ENCODE measurements at regions not wholly inside any gene's neighbourhood (a gene's known extent, or its start where the extent isn't known, plus 50 kb on each side); places are given as distances from the start of the nearest gene placed in this dataset.
A peak's percentile ranks its signal among the peaks of the same experiment; 100 is the strongest.

DNA sequence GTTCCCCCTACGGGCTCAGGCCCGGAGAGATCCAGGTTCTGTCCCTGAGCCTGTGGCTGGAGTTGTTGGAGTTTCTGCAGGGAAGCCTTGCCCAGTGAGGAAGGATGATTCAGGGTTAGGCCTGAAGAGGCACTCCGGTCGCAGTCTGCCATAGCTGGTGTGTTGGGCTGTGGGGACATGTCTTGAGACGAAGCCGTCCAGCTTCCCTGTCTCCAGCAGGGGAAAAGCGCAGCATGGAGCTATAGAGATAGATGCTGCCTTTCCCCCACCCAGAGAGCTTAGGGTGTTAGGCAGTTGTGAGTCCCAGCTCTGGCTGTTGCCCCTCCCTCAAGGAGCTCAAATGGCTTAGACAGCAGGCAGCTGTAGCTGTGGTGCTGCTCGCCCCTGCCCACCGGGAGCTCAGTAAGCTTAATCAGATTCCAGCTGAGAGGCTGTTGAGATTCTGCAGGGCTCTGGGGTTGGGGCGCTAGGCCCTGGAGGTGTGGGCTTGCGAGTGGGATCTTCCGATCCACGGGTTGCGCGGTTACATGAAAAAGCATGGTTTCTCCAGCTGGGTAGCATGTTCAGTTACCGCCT lies 103.9 kb downstream of the PMAIP1 start:
- H3K56ac ChIP-seq (ENCODE audit: low read length), result no peak overlapping the region
- no peaks in the 10 kb centered on the region for H3K27me3 ChIP-seq (ENCODE audit: insufficient read depth, low read length, poor library complexity)
- no peak overlapping the region for H2BK15ac ChIP-seq (replicated peaks; ENCODE audit: low read depth)
- no peak overlapping the region for H3K4me3 ChIP-seq (ENCODE audit: low read length)
- no peaks in the 10 kb centered on the region for H3K79me2 ChIP-seq (ENCODE audit: control insufficient read depth, insufficient read depth, low read length)
- H2BK120ac ChIP-seq (ENCODE audit: low read depth, low read length), result no peak overlapping the region
- H3K27ac ChIP-seq (ENCODE audit: low read depth, low read length), result no peak overlapping the region
- DNase-seq, result no peak
- no peak overlapping the region for H2AK5ac ChIP-seq (ENCODE audit: low read length)
- H3K79me1 ChIP-seq (ENCODE audit: low read length), result no peaks in the 10 kb centered on the region
- no CpG with 5 or more reads among the region's 16 CpGs for whole genome bisulfite sequencing (ENCODE audit: extremely low coverage, insufficient coverage, low lambda C conversion rate)
- H3K36me3 ChIP-seq (ENCODE audit: control insufficient read depth, insufficient read depth, low read length), result no peaks in the 10 kb centered on the region
- H3K4me2 ChIP-seq (ENCODE audit: low read length), result no peak overlapping the region
- no peaks in the 10 kb centered on the region for H3K4me1 ChIP-seq (ENCODE audit: control insufficient read depth, low read depth, low read length)
- H4K8ac ChIP-seq (ENCODE audit: low read depth, low read length), result no peak overlapping the region
- no peak overlapping the region for H4K5ac ChIP-seq (ENCODE audit: low read length)
- no peak overlapping the region for H3K18ac ChIP-seq (ENCODE audit: low read length)
- no peak overlapping the region for H2BK5ac ChIP-seq (ENCODE audit: low read length)
- no peak overlapping the region for H3K23ac ChIP-seq (ENCODE audit: low read length)
- H3K4ac ChIP-seq (ENCODE audit: low read depth, low read length), result no peak overlapping the region
- no peak overlapping the region for H3K9ac ChIP-seq (ENCODE audit: low read length)

DNA sequence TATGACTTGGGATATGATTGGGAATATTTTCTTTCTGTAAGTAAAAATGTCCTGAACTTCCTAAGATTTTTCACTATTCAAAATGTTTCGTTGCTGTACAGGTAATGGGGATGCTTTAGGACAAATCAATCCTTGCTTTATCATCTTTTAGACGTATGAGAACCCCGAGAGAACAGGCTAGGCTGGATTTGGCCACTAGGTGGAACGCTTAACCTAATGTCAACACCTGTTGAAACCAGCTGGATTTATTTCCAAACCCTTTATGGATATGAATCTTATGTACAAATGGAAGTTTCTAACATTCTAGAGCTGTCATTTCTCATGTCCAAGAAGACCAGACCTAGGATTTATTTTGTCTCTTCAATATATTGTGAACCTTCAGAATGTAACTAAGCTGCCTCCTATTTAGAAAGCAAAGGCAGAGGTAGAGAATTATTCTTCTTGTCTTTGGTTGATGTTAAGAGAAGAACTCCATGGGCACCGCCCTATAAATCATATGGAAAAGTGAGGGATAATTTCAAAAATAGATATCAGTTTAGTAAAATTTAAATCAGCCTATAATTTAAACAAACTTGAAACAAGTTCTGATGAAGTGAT lies 96.7 kb downstream of the PMAIP1 start:
- no peak overlapping the region for H3K9ac ChIP-seq (ENCODE audit: low read length)
- H3K79me1 ChIP-seq (ENCODE audit: low read length), result no peaks in the 10 kb centered on the region
- no peak overlapping the region for H3K23ac ChIP-seq (ENCODE audit: low read length)
- no peak overlapping the region for H3K27ac ChIP-seq (ENCODE audit: low read depth, low read length)
- no peak overlapping the region for H4K8ac ChIP-seq (ENCODE audit: low read depth, low read length)
- DNase-seq, result peak; percentile 27
- no peak overlapping the region for H3K18ac ChIP-seq (ENCODE audit: low read length)
- no peak overlapping the region for H3K56ac ChIP-seq (ENCODE audit: low read length)
- H3K79me2 ChIP-seq (ENCODE audit: control insufficient read depth, insufficient read depth, low read length), result no peaks in the 10 kb centered on the region
- no peaks in the 10 kb centered on the region for H3K27me3 ChIP-seq (ENCODE audit: insufficient read depth, low read length, poor library complexity)
- H2AK5ac ChIP-seq (ENCODE audit: low read length), result no peak overlapping the region
- no peak overlapping the region for H2BK120ac ChIP-seq (ENCODE audit: low read depth, low read length)
- WGBS (ENCODE audit: extremely low coverage, insufficient coverage, low lambda C conversion rate), result no CpG with 5 or more reads among the region's 5 CpGs
- no peaks in the 10 kb centered on the region for H3K36me3 ChIP-seq (ENCODE audit: control insufficient read depth, insufficient read depth, low read length)
- H2BK15ac ChIP-seq (replicated peaks; ENCODE audit: low read depth), result no peak overlapping the region
- H3K4me3 ChIP-seq (ENCODE audit: low read length), result no peak overlapping the region
- H3K4ac ChIP-seq (ENCODE audit: low read depth, low read length), result no peak overlapping the region
- no peak overlapping the region for H2BK5ac ChIP-seq (ENCODE audit: low read length)
- H3K4me2 ChIP-seq (ENCODE audit: low read length), result no peak overlapping the region
- no peak overlapping the region for H4K5ac ChIP-seq (ENCODE audit: low read length)
- no peaks in the 10 kb centered on the region for H3K4me1 ChIP-seq (ENCODE audit: control insufficient read depth, low read depth, low read length)

DNA sequence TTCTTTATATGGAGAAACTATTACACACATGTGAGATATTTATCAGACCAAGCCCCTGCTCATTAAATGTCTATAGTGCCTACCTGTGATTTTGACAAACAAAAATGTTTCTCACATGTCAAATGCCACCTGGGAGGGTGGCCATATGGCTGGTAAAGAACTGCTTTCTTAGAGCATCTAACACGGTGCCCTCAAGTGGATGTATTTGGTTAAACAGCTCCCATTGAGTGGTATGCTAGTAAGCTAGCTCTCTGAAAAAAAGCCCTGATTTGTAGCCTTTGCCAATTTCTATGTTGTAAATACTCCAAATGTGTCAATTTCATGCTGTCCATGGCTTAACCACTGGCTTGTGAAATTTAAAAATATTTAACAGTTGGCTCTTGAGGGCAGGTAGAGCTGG lies 94.6 kb downstream of the PMAIP1 start:
- DNase-seq, result peak; percentile 43

DNA sequence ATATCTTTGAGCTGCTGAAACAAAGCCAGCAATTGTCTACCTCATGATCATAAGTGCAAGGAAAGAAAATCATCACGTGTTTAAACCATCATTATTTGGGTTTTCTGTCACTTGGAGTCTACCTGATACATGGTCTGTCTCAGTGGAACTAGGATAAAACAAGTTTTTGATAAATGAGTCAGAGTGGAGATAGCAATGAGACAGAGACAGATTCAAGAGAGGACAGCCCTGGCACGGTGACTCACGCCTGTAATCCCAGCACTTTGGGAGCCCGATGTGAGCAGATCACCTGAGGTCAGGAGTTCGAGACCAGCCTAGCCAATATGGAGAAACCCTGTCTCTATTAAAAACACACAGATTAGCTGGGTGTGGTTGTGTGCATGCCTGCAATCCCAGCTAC lies 93.8 kb downstream of the PMAIP1 start:
- Histone ChIP-seq H2BK120ac (ENCODE audit: low read depth, low read length) (no peak overlapping the region), H3K4me3 (ENCODE audit: low read length) (no peak overlapping the region), H2AK5ac (ENCODE audit: low read length) (no peak overlapping the region), H3K4me2 (ENCODE audit: low read length) (no peak overlapping the region), H3K27me3 (ENCODE audit: insufficient read depth, low read length, poor library complexity) (no peaks in the 10 kb centered on the region), H2BK5ac (ENCODE audit: low read length) (no peak overlapping the region), H3K9ac (ENCODE audit: low read length) (no peak overlapping the region), H2BK15ac (replicated peaks; ENCODE audit: low read depth) (no peak overlapping the region), H3K56ac (ENCODE audit: low read length) (no peak overlapping the region), H4K8ac (ENCODE audit: low read depth, low read length) (no peak overlapping the region), H3K4ac (ENCODE audit: low read depth, low read length) (no peak overlapping the region), H3K79me1 (ENCODE audit: low read length) (no peaks in the 10 kb centered on the region), H3K23ac (ENCODE audit: low read length) (no peak overlapping the region), H3K18ac (ENCODE audit: low read length) (no peak overlapping the region), H3K4me1 (ENCODE audit: control insufficient read depth, low read depth, low read length) (no peaks in the 10 kb centered on the region), H3K79me2 (ENCODE audit: control insufficient read depth, insufficient read depth, low read length) (no peaks in the 10 kb centered on the region), H3K36me3 (ENCODE audit: control insufficient read depth, insufficient read depth, low read length) (no peaks in the 10 kb centered on the region), H4K5ac (ENCODE audit: low read length) (no peak overlapping the region), H3K27ac (ENCODE audit: low read depth, low read length) (no peak overlapping the region)
- DNase-seq, result no peak
- no CpG with 5 or more reads among the region's 5 CpGs for WGBS (ENCODE audit: extremely low coverage, insufficient coverage, low lambda C conversion rate)

More for the DNA sequence above, 94.6 kb downstream of the PMAIP1 start:
- Histone ChIP-seq H3K9ac (ENCODE audit: low read length) (no peak overlapping the region), H2AK5ac (ENCODE audit: low read length) (no peak overlapping the region), H2BK15ac (replicated peaks; ENCODE audit: low read depth) (no peak overlapping the region), H3K27me3 (ENCODE audit: insufficient read depth, low read length, poor library complexity) (no peaks in the 10 kb centered on the region), H4K8ac (ENCODE audit: low read depth, low read length) (no peak overlapping the region), H2BK5ac (ENCODE audit: low read length) (no peak overlapping the region), H3K27ac (ENCODE audit: low read depth, low read length) (no peak overlapping the region), H3K4me3 (ENCODE audit: low read length) (no peak overlapping the region), H3K4me1 (ENCODE audit: control insufficient read depth, low read depth, low read length) (no peaks in the 10 kb centered on the region), H4K5ac (ENCODE audit: low read length) (no peak overlapping the region), H3K4me2 (ENCODE audit: low read length) (no peak overlapping the region), H2BK120ac (ENCODE audit: low read depth, low read length) (no peak overlapping the region), H3K36me3 (ENCODE audit: control insufficient read depth, insufficient read depth, low read length) (no peaks in the 10 kb centered on the region), H3K4ac (ENCODE audit: low read depth, low read length) (no peak overlapping the region), H3K56ac (ENCODE audit: low read length) (no peak overlapping the region), H3K18ac (ENCODE audit: low read length) (no peak overlapping the region), H3K23ac (ENCODE audit: low read length) (no peak overlapping the region), H3K79me1 (ENCODE audit: low read length) (no peaks in the 10 kb centered on the region), H3K79me2 (ENCODE audit: control insufficient read depth, insufficient read depth, low read length) (no peaks in the 10 kb centered on the region)
- no CpG with 5 or more reads among the region's 1 CpG for WGBS (ENCODE audit: extremely low coverage, insufficient coverage, low lambda C conversion rate)

DNA sequence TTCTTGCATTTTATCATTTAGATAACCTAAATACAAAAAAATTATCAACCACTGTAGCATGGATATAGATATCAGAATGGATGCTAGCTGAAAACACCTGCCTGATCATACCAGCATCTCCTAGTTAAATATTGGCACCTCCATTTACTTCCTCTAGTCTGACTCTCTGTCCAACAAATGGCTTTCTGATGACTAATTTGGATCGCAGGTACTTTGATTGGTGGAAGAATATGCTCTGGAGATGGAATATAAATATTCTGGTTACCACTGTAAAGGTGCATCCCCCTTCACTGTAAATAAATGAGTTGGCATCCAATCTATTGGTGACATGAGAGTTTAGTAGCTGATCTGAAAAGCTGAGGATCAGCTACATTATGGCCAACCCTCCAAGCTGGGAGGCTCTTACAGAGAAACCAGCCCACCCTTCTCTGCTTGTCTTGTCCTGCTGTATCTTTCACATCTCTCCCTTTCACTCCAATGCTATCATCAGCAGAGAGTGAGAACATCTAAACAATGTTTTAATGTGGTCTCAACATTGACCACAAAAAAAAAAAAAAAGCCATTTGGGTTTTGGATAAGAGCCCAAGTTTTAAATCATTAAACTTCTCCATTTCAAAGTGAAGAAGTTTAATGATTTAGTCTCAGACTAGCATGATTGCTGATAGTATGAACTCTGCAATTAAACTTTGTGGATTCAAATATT lies 90.5 kb downstream of the PMAIP1 start:
- Histone ChIP-seq H3K18ac (ENCODE audit: low read length) (no peak overlapping the region), H2BK120ac (ENCODE audit: low read depth, low read length) (no peak overlapping the region), H2BK15ac (replicated peaks; ENCODE audit: low read depth) (no peak overlapping the region), H3K27ac (ENCODE audit: low read depth, low read length) (no peak overlapping the region), H3K9ac (ENCODE audit: low read length) (no peak overlapping the region), H2AK5ac (ENCODE audit: low read length) (no peak overlapping the region), H3K27me3 (ENCODE audit: insufficient read depth, low read length, poor library complexity) (no peaks in the 10 kb centered on the region), H3K4me2 (ENCODE audit: low read length) (no peak overlapping the region), H3K4me3 (ENCODE audit: low read length) (no peak overlapping the region), H4K5ac (ENCODE audit: low read length) (no peak overlapping the region), H2BK5ac (ENCODE audit: low read length) (no peak overlapping the region), H3K79me2 (ENCODE audit: control insufficient read depth, insufficient read depth, low read length) (no peaks in the 10 kb centered on the region), H3K36me3 (ENCODE audit: control insufficient read depth, insufficient read depth, low read length) (no peaks in the 10 kb centered on the region), H3K4ac (ENCODE audit: low read depth, low read length) (no peak overlapping the region), H3K4me1 (ENCODE audit: control insufficient read depth, low read depth, low read length) (no peaks in the 10 kb centered on the region), H3K79me1 (ENCODE audit: low read length) (no peaks in the 10 kb centered on the region), H4K8ac (ENCODE audit: low read depth, low read length) (no peak overlapping the region), H3K23ac (ENCODE audit: low read length) (no peak overlapping the region), H3K56ac (ENCODE audit: low read length) (no peak overlapping the region)
- no peak for DNase-seq
- no CpG with 5 or more reads among the region's 1 CpG for WGBS (ENCODE audit: extremely low coverage, insufficient coverage, low lambda C conversion rate)
